ENCODE measurements at regions not wholly inside any gene's neighbourhood (a gene's known extent, or its start where the extent isn't known, plus 50 kb on each side); places are given as distances from the start of the nearest gene placed in this dataset.

- DNase-seq, result no peak
Observed at GRCh38 chr15:66615846-66616245, 50.0 kb upstream of the LCTL start.

DNA sequence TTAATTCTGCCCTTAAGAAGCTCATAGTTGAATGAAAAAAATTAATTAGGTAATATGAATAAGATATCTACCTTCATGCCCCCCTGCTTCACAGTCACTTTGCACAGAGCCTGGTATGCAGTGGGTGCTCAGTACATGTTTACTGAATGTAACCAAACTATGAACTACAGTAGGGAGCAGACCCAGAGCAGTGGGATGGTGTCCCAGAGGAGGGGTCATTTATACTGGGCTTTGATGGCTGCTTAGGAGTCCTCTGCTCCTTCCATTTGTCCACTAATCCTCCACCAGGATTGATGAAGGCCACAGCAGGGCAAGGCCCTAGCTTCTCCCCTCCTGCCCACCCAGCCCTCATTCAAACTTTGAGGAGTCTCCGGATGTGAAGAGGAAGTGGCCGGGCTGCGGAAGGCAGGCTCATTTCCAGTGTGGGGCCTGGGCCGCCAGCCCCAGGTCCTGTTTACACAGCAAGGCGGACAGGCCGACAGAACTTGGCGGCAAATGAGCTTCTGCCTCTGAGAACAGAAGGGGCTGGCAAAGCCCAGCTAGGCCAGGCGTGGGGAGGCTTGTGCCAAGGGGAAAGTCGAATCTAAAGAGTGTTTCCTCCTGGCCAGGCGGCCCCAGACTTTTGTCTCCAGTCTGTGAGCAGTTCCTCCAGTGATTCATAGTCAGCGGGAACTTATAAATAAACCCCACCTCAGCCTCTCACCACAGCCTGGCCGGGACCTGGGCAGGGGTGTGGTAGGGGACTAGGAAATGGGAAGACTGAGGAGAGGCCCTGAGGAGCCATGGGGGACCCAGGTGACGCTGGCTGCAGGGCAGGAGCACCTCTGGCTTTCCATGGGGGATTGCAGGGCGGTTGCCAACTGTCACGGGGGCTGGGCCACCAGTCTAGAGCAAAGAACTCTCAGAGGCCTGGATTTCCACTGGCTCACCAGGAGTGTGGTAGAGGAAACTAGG is 51.6 kb upstream of the LCTL start:
- DNase-seq, result peak; percentile 70

- DNase-seq, result no peak
Observed at GRCh38 chr15:66619152-66619903, 53.5 kb upstream of the LCTL start.

GRCh38 chr15:66620341-66620740 is 54.5 kb upstream of the LCTL start:
- DNase-seq, result no peak

GRCh38 chr15:66620744-66621344 is 55.0 kb upstream of the LCTL start:
- DNase-seq, result no peak

- DNase-seq, result no peak
Observed at GRCh38 chr15:66621491-66622467, 56.0 kb upstream of the LCTL start.

GRCh38 chr15:66622591-66623022 is 56.8 kb upstream of the LCTL start:
- no peak for DNase-seq

DNA sequence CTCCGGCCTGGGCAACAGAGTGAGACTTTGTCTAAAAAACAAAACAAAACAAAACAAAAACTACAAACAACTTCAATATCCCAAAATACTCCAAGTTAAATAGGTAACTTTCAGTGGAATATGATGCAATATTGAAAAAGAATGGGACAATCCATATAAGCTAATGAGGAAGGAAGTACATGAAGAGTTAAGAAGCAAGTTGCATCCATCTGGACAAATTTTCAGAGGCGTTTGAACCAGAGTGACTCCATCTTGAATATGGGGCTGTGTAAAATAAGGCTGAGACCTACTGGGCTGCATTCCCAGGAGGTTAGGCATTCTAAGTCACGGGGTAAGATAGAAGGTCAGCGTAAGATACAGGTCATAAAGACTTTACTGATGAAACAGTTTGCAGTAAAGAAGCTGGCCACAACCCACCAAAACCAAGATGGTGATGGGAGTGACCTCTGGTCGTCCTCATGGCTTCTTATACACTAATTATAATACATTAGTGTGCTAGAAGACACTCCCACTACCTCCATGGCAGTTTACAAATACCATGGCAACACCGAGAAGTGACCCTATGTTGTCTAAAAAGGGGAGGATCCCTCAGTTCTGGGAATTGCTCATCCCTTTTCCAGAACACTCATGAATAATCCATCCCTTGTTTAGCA is 58.1 kb upstream of the LCTL start:
- no peak for DNase-seq

DNA sequence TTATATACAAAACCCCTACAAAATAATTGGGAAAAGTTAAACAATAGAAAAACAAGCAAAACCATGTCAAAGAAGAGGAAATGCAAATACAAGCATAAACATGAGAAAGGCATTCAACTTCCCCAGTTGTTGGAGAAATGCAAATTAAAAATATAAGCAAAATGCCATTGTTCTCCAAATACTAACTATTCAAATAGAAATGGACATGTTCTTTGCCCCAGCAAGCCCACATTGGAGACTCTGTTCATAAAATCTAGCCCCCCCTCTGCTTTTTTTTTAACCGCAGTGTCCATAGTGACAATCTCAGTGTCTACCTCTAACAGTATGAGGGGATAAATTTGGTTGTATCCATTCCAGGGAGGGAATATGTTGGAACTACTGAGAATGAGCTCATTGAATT is 59.7 kb upstream of the LCTL start:
- no peak for DNase-seq

DNA sequence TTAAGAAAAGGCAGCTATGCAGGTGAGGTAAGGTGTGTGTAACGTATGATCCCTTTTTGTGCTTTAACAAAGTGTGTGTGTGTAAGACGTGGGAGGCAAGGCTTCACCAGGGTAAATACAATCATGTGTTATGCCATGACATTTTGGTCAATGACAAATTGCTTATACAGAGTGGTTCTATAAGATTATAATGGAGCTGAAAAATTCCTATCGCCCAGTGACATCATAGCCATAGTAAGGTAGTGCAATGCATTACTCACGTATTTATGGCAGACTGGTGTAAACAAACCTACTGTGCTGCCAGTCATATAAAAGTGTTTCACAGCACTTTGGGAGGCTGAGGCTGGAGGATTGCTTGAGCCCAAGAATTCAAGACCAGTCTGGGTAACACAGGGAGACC is 60.2 kb upstream of the LCTL start:
- DNase-seq, result no peak

- no peak for DNase-seq
Observed at GRCh38 chr15:66628976-66629723, 63.4 kb upstream of the LCTL start.

- no peak for DNase-seq
Observed at GRCh38 chr15:66629817-66630576, 64.2 kb upstream of the LCTL start.

GRCh38 chr15:66630801-66631351 is 65.1 kb upstream of the LCTL start:
- DNase-seq, result peak; percentile 25

GRCh38 chr15:66631616-66632263 is 65.9 kb upstream of the LCTL start:
- no peak for DNase-seq

DNA sequence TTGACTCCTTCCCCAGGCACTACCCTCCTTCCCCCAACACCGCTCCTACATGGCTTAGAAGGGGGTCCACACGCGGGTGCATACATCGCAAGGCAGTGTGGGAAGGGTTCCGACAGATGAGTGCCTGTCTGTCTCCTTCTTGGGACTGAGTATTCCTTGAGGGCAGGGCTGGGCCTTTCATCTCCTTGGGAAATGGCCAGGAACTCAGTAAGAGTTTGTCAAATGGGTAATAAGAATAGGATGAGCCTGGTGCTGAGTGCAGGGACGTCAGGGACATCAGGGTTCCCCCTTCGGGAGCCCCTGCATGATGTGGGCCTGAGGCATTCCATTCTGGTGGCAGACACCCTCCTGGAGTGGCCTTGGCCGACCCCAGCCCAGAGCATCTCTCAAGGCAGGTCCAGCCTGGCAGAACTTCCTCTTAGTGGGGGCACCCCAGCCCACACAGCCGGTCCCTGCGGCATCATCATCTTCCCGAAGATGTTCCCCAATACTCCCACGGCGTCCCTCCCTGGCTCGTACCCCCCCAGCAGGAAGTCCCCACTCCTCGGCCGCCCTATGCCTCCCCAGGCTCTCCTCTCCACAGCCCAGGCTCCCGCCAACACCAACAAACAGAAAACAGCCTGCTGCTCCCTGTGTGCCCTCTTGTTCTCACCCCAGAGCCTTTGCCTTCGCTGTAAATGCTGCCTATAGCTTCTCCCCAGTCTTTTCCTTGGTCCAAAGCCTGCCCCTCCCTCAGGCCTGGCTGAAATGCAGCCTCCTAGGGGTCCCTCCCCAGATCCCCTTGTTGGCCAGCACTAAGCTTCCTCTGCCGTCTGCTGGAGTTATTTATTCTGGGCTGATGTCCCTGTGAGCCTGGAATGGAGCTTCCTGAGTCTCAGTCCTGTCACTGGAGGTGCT is 67.5 kb upstream of the LCTL start:
- DNase-seq, result no peak

DNA sequence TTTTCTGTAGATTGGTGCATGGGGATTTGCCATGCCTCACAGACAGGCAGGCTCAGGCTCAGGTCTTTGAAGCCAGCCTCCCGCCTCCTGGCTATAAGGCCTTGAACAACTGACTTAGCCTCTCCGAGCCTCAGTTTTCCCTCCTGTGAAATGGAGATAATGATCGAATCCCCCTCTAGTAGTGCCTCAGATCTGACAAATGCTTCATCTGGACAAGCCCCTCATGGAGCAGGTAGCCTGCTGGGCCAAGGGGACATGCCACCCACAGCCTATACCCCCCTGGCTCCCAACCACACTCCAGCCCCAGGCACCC is 68.1 kb upstream of the LCTL start:
- no peak for DNase-seq

DNA sequence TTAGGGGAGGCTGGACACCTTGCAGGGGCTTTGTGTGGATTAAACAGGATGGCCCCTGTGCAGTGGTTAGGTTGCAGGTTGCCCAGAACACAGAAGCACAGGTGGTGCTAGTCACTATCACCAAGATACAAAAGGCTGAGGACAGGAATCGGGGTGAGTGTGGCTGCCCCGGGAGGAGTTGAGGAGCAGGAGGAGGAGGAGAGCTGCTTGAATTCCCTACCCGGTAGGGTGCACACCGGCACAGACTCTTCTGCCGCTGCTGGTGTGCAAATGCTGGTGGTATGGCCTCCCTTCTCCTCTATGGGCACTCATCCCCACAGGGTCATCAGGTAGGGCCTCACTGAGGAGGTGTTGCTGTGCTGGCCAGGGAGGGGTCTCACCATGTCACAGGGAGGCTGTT is 67.5 kb upstream of the SMAD6 start:
- DNase-seq, result no peak

DNA sequence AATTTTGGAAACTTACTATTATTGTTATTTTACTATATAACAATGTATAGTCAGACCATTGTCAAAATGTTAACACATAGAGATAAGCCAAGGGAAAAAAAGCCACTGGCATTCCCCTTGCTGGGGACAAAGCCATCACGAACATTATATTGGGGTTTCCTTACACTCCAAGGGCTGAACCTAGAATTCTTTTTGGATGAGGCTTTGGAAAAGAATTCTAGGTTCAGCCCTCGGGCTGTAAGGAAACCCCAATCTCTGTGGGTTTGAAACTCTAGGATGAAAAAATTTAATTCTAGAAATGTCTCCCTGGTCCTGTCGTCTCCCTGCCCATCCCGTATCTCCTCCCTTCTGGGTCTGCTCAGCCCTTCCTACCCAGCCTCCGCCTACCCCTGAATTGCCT is 67.0 kb upstream of the SMAD6 start:
- DNase-seq, result no peak

GRCh38 chr15:66635817-66636216 is 66.2 kb upstream of the SMAD6 start:
- DNase-seq, result no peak
